ENCODE measurements at regions not wholly inside any gene's neighbourhood (a gene's known extent, or its start where the extent isn't known, plus 50 kb on each side); places are given as distances from the start of the nearest gene placed in this dataset.

- TF ChIP-seq CSDC2 (CRISPR knock-in tag; IDR thresholded peaks at IDR 0.05) (no peak), ESRRG (CRISPR knock-in tag; IDR thresholded peaks at IDR 0.05) (no peak), PPARA (CRISPR knock-in tag; IDR thresholded peaks at IDR 0.05; ENCODE audit: borderline replicate concordance) (no peak), ZC3H10 (CRISPR knock-in tag; IDR thresholded peaks at IDR 0.05) (no peak), ZNF565 (CRISPR knock-in tag; conservative IDR thresholded peaks at IDR 0.05; ENCODE audit: low read depth) (no peak), ISL1 (CRISPR knock-in tag; IDR thresholded peaks at IDR 0.05) (no peak), SNAI2 (CRISPR knock-in tag; IDR thresholded peaks at IDR 0.05) (no peak), TSHZ2 (CRISPR knock-in tag; IDR thresholded peaks at IDR 0.05) (no peak), OSR1 (CRISPR knock-in tag; IDR thresholded peaks at IDR 0.05) (no peak), BACH2 (CRISPR knock-in tag; IDR thresholded peaks at IDR 0.05; ENCODE audit: borderline replicate concordance) (no peak), ZNF8 (CRISPR knock-in tag; IDR thresholded peaks at IDR 0.05) (no peak), GLIS3 (CRISPR knock-in tag; IDR thresholded peaks at IDR 0.05) (no peak)
- ATAC-seq = no peak
These were observed 140.8 kb downstream of the VEGFA start for GRCh38 chr6:43910638-43911353.

GRCh38 chr6:43910149-43910637 lies 140.2 kb downstream of the VEGFA start:
- no peak for ATAC-seq
- no peak for TF ChIP-seq ISL1 (CRISPR knock-in tag; IDR thresholded peaks at IDR 0.05)
- no peak for TF ChIP-seq RARB (CRISPR knock-in tag; IDR thresholded peaks at IDR 0.05)
- no peak for TF ChIP-seq CSDC2 (CRISPR knock-in tag; IDR thresholded peaks at IDR 0.05)
- TF ChIP-seq ZFP3 (CRISPR knock-in tag; IDR thresholded peaks at IDR 0.05) = no peak

DNA sequence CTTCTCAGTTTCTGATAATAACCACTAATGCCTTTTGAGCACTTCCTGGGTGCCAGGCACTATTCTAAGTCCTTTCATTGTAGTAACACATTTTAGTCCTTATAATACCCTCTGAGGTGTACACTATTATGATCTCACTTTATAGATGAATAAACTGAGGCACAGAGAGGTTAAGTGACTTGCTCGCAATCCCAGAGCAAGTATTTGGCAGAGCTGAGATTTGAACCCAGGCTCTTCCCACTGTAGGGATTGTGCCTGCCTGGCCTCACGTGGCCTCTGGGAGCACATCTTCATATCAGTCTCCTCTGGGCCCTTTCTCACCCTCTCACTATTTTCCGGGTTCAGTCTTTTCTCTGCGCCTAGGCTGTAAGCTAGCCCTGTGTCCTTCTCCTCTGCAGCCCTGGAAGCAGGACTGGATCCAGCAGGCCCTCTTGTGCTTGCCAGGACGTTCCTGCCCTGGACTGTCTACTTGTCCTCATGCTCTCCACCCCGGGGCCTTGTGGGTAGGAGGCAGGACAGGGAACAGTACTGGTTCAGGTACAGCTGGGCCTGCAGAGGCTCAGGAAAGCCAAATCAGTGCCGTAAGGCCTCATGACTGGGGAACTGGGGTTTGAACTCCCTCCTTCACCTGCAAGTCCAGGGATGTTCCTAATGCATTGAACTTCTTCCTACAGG lies 139.6 kb downstream of the VEGFA start:
- TF ChIP-seq ZFP30 (CRISPR knock-in tag; IDR thresholded peaks at IDR 0.05) (no peak), RARB (CRISPR knock-in tag; IDR thresholded peaks at IDR 0.05) (no peak), CSDC2 (CRISPR knock-in tag; IDR thresholded peaks at IDR 0.05) (no peak), CREB5 (CRISPR knock-in tag; IDR thresholded peaks at IDR 0.05; ENCODE audit: low read depth) (no peak), ZFP3 (CRISPR knock-in tag; IDR thresholded peaks at IDR 0.05) (no peak), ZC3H10 (CRISPR knock-in tag; IDR thresholded peaks at IDR 0.05) (no peak), TOX (CRISPR knock-in tag; IDR thresholded peaks at IDR 0.05; ENCODE audit: borderline replicate concordance) (no peak), PATZ1 (CRISPR knock-in tag; IDR thresholded peaks at IDR 0.05; ENCODE audit: borderline replicate concordance) (no peak), OSR1 (CRISPR knock-in tag; IDR thresholded peaks at IDR 0.05) (no peak), CSRNP3 (CRISPR knock-in tag; IDR thresholded peaks at IDR 0.05) (no peak), ESRRG (CRISPR knock-in tag; IDR thresholded peaks at IDR 0.05) (no peak)

More for the DNA sequence above, 139.6 kb downstream of the VEGFA start:
- ATAC-seq = no peak
